H1 (cell line): ENCODE measurements at regions not wholly inside any gene's neighbourhood (a gene's known extent, or its start where the extent isn't known, plus 50 kb on each side); places are given as distances from the start of the nearest gene placed in this dataset.

Experiments used
- RAD21 ChIP-seq, 2 experiments: IDR thresholded peaks in 1 of 2; conservative IDR thresholded peaks in 1 of 2; 2 replicates each; pipeline ENCODE4 v1.6.1; 2011; ENCODE audit warnings: low read depth in 2 of 2, low read length in 2 of 2, improper control_type of control experiment in 1 of 2, inconsistent platforms in 1 of 2, mild to moderate bottlenecking in 1 of 2, moderate library complexity in 1 of 2
- RNF2 ChIP-seq: fragments of 200-900, 300-1000 bp; sonication (generic); IDR thresholded peaks from 2 replicates; pipeline ENCODE4 v1.7.1; 2016; ENCODE audit warnings: borderline replicate concordance, low read depth, mild to moderate bottlenecking, antibody characterized with exemption, low read length; ENCODE audit not compliant: poor library complexity, severe bottlenecking; ENCODE audit errors: missing control alignments
- TF ChIP-seq, protein P1 (sequence below): IDR thresholded peaks from 2 replicates; pipeline ENCODE4 v1.6.1; 2011; ENCODE audit warnings: low read length, improper control_type of control experiment

DNA sequence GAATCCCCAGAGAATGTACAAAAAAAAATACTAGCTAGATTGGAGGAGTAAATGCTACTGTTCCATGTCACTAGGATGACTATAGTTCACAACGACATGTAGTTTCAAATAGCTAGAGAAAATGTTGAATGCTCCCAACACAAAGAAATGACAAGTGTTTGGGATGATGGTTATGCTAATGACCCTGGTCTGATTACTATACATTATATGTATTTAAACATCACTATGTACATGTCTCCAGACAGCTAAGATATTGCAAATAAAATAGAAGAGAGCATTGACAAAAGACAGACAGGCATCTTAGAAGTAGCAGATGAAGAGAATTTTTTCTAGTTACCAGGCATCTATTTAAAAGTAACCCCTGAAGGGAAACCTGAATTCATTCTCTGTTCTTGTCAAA, 281.6 kb upstream of the SLC16A7 start (continued):
- TF ChIP-seq, protein P1, sequence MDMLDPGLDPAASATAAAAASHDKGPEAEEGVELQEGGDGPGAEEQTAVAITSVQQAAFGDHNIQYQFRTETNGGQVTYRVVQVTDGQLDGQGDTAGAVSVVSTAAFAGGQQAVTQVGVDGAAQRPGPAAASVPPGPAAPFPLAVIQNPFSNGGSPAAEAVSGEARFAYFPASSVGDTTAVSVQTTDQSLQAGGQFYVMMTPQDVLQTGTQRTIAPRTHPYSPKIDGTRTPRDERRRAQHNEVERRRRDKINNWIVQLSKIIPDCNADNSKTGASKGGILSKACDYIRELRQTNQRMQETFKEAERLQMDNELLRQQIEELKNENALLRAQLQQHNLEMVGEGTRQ: no peak
- TF ChIP-seq RAD21 (IDR thresholded peaks at IDR 0.05 in 1 of 2, conservative IDR thresholded peaks at IDR 0.05 in 1 of 2; ENCODE audit: low read depth in 2 of 2, low read length in 2 of 2) (no peak), RNF2 (no peak)
